WI38 (cell line): ENCODE measurements at regions not wholly inside any gene's neighbourhood (a gene's known extent, or its start where the extent isn't known, plus 50 kb on each side); places are given as distances from the start of the nearest gene placed in this dataset.
"Not testable (repeated sequence)": the region's sequence is repeated elsewhere in the genome, so short reads cannot be mapped to it uniquely, and the experiment has no call there.

Experiments
- H3K4me3 ChIP-seq: 2 replicates; pipeline ENCODE4 v1.5.1; 2011; ENCODE audit warnings: low read depth, mild to moderate bottlenecking, control low read depth, low read length
- TF ChIP-seq, protein P1 (sequence below): IDR thresholded peaks from 2 replicates; pipeline ENCODE4 v1.5.1; 2012; ENCODE audit warnings: low read depth, mild to moderate bottlenecking, control low read depth, low read length

GRCh38 chr5:166909926-166910325 lies 1381.5 kb upstream of the WWC1 start:
- no peak overlapping the region for H3K4me3 ChIP-seq
- TF ChIP-seq, protein P1, sequence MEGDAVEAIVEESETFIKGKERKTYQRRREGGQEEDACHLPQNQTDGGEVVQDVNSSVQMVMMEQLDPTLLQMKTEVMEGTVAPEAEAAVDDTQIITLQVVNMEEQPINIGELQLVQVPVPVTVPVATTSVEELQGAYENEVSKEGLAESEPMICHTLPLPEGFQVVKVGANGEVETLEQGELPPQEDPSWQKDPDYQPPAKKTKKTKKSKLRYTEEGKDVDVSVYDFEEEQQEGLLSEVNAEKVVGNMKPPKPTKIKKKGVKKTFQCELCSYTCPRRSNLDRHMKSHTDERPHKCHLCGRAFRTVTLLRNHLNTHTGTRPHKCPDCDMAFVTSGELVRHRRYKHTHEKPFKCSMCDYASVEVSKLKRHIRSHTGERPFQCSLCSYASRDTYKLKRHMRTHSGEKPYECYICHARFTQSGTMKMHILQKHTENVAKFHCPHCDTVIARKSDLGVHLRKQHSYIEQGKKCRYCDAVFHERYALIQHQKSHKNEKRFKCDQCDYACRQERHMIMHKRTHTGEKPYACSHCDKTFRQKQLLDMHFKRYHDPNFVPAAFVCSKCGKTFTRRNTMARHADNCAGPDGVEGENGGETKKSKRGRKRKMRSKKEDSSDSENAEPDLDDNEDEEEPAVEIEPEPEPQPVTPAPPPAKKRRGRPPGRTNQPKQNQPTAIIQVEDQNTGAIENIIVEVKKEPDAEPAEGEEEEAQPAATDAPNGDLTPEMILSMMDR, result no peak

GRCh38 chr5:166910995-166911394 lies 1380.5 kb upstream of the WWC1 start:
- TF ChIP-seq, protein P1, result no peak

GRCh38 chr5:166916021-166916420 lies 1375.4 kb upstream of the WWC1 start:
- TF ChIP-seq, protein P1, result no peak
- H3K4me3 ChIP-seq, result no peak overlapping the region

More at GRCh38 chr5:166910995-166911394, 1380.5 kb upstream of the WWC1 start:
- H3K4me3 ChIP-seq, result no peak overlapping the region

DNA sequence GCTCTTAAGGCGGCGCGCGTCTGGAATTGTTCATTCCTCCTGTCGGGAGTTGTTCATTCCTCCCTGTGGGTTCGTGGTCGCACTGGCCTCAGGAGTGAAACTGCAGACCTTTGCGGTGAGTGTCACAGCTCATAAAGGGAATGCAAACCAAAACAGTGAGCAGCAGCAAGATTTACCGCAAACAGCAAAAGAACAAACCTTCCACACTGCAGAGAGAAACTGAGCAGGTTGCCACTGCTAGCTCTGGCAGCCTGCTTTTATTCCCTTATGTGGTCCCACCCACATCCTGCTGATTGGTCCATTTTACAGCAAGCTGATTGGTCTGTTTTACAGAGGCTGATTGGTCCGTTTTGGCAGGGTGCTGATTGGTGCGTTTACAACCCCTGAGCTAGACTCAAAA lies 1365.3 kb upstream of the WWC1 start:
- no peak overlapping the region for H3K4me3 ChIP-seq
- TF ChIP-seq, protein P1, result no peak

GRCh38 chr5:166926806-166927475 lies 1364.5 kb upstream of the WWC1 start:
- H3K4me3 ChIP-seq, result not testable (repeated sequence)

- H3K4me3 ChIP-seq, result no peak overlapping the region
- TF ChIP-seq, protein P1, result no peak
Observed at GRCh38 chr5:166936351-166936750, 1355.1 kb upstream of the WWC1 start.

DNA sequence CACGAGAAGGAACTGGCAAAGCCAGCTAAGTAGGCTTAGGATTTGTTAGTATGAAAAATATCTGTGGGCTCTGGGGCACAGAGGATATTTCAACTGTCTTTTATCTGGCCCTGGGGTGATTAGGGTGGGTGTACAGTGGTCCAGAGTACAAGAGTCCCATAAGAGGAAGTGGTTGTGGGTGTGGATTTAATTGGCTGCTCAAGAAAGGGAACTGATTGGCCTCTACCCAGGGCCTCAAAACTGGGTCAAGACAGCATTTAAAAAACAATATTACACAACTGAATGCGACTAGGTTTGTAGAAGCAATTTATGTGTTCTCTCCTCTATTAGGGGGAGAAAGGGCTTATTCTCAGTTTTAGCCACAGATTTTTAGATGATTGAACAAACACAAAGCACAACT lies 1353.4 kb upstream of the WWC1 start:
- H3K4me3 ChIP-seq, result no peak overlapping the region
- TF ChIP-seq, protein P1, result no peak

DNA sequence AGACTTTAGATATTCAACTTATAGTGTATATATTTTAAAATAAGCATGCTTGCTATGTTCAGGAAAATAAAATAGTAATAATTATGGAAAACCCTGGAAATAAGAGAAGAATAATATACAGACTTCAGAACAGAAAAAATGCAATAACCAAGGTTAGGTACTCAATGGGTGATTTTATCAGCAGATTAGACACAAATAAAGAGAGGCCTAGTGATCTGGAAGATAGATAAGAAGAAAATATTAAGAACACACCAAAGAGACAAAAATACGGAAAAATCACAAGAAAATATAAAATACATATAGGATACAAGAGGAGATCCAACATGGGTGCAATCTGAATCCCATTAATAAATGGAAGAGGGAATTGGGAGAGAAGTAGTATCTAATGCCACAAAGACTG lies 1348.5 kb upstream of the WWC1 start:
- no peak overlapping the region for H3K4me3 ChIP-seq
- TF ChIP-seq, protein P1, result no peak
